Adrenal gland (tissue), 9 donors: ENCODE measurements at regions not wholly inside any gene's neighbourhood (a gene's known extent, or its start where the extent isn't known, plus 50 kb on each side); places are given as distances from the start of the nearest gene placed in this dataset.
"Not testable (repeated sequence)": the region's sequence is repeated elsewhere in the genome, so short reads cannot be mapped to it uniquely, and the experiment has no call there.

Source experiments
- DNase-seq, 7 donors: peaks; one replicate each; pipeline ENCODE4 v3.0.0-alpha.2; 2019 to 2020
- H3K27ac ChIP-seq, 5 donors: fragments of 200-600 bp; sonication (generic) in 4 of 5; 1 replicate in 3 of 5; 2 replicates in 2 of 5; pipeline versions ENCODE4 v1.5.1 to v1.8.0; 2016 to 2020; ENCODE audit warnings: mild to moderate bottlenecking in 1 of 5
- H3K27me3 ChIP-seq: fragments of 200-600 bp; 2 replicates; pipeline ENCODE4 v1.8.0; 2021
- H3K36me3 ChIP-seq, 2 donors: fragments of 200-600 bp; replicated peaks in 1 of 2; 1 replicate in 1 of 2; 2 replicates in 1 of 2; pipeline versions ENCODE4 v1.5.1 to v1.8.0; 2018 to 2022
- H3K4me1 ChIP-seq, 2 donors: fragments of 200-600 bp; replicated peaks in 1 of 2; 1 replicate in 1 of 2; 2 replicates in 1 of 2; pipeline versions ENCODE4 v1.5.1 to v1.8.0; 2018 to 2021
- H3K4me3 ChIP-seq, 4 donors: fragments of 200-600 bp; sonication (generic) in 3 of 4; one replicate each; pipeline ENCODE4 v1.5.1; 2016 to 2018
- H3K9me3 ChIP-seq, 3 donors: fragments of 200-600 bp; sonication (generic) in 1 of 3; replicated peaks in 1 of 3; 1 replicate in 2 of 3; 2 replicates in 1 of 3; pipeline versions ENCODE4 v1.5.1 to v1.8.0; 2016 to 2021
- CTCF ChIP-seq, 6 experiments: fragments of 450-650 bp in 4 of 6; fragments of 200-600 bp in 2 of 6; sonication (generic) in 1 of 6; IDR thresholded peaks; 1 replicate in 5 of 6; 2 replicates in 1 of 6; pipeline versions ENCODE4 v1.5.1 to v1.8.0; 2016 to 2021; ENCODE audit warnings: antibody characterized with exemption in 6 of 6, mild to moderate bottlenecking in 2 of 6, moderate library complexity in 1 of 6
- POLR2A ChIP-seq, 2 donors: fragments of 450-650 bp; IDR thresholded peaks; one replicate each; pipeline ENCODE4 v1.6.1; 2017; ENCODE audit warnings: antibody characterized with exemption in 2 of 2, mild to moderate bottlenecking in 2 of 2, moderate library complexity in 1 of 2
- WGBS, 4 donors: extraction: QIAGEN DNeasy Blood & Tissue Kit in 2 of 4; methylation state at CpG; one replicate each; pipeline versions ENCODE4 v1.1.5 to v1.1.7; 2013 to 2017; 5-methylcytosine and 5-hydroxymethylcytosine counted together
- intact Hi-C, 2 donors: fragments of 100-400 bp; cut with DNase I; formaldehyde crosslinking; loops; one replicate each; pipeline versions ENCODE4 v1.14.1 to v1.15.0; 2022 to 2023
- donor health status: healthy with polysubstance abuse.
- donor health status: Bipolar disorder and iron deficiency.
- donor health status: DM: yes; HTN: yes; CAD: no.
- donor health status: DM: no; HTN: no; CAD: no.
- donor health status: DM: no; HTN: no; CAD: no.

- intact Hi-C loops: no loop called here
- TF ChIP-seq CTCF (IDR thresholded peaks at IDR 0.05): no peak
- TF ChIP-seq POLR2A (IDR thresholded peaks at IDR 0.05): no peak
- WGBS, 4 donors: 73 to 83% (median 78%) methylated on average over 1 of the region's 1 CpG
Measured at GRCh38 chr1:221276896-221277409, 397.7 kb downstream of the HLX start.

GRCh38 chr1:221279146-221279545 lies 399.9 kb downstream of the HLX start:
- intact Hi-C loops: no loop called here
- TF ChIP-seq CTCF (IDR thresholded peaks at IDR 0.05) (no peak), POLR2A (IDR thresholded peaks at IDR 0.05) (no peak)
- no peaks in the 10 kb centered on the region for H3K9me3 ChIP-seq

More at GRCh38 chr1:221276896-221277409, 397.7 kb downstream of the HLX start:
- Histone ChIP-seq H3K36me3 (no peaks in the 10 kb centered on the region), H3K27me3 (no peaks in the 10 kb centered on the region), H3K4me1 (no peaks in the 10 kb centered on the region), H3K27ac (no peak overlapping the region), H3K4me3 (no peak overlapping the region), H3K9me3 (no peaks in the 10 kb centered on the region)
- no peak for DNase-seq

GRCh38 chr1:221283532-221283931 lies 404.3 kb downstream of the HLX start:
- Histone ChIP-seq H3K4me3 (no peak overlapping the region), H3K27me3 (no peaks in the 10 kb centered on the region), H3K27ac (no peak overlapping the region), H3K4me1 (no peaks in the 10 kb centered on the region), H3K9me3 (no peaks in the 10 kb centered on the region), H3K36me3 (no peaks in the 10 kb centered on the region)
- WGBS, 4 donors: 25 to 36% (median 27%) methylated on average over 1 of the region's 1 CpG
- intact Hi-C loops: no loop called here
- no peak for DNase-seq
- TF ChIP-seq POLR2A (IDR thresholded peaks at IDR 0.05) (no peak), CTCF (IDR thresholded peaks at IDR 0.05) (no peak)

More at GRCh38 chr1:221279146-221279545, 399.9 kb downstream of the HLX start:
- Histone ChIP-seq H3K36me3 (no peaks in the 10 kb centered on the region), H3K4me1 (no peaks in the 10 kb centered on the region), H3K27ac (no peak overlapping the region), H3K4me3 (no peak overlapping the region), H3K27me3 (no peaks in the 10 kb centered on the region)
- no peak for DNase-seq

- no peaks in the 10 kb centered on the region for H3K9me3 ChIP-seq
- no peak overlapping the region for H3K27ac ChIP-seq
- intact Hi-C loops: no loop called here
- H3K4me3 ChIP-seq: no peak overlapping the region
- 15 to 26% (median 22%) methylated on average over 1 of the region's 1 CpG for WGBS, 4 donors
- H3K4me1 ChIP-seq: no peaks in the 10 kb centered on the region
- H3K36me3 ChIP-seq: no peaks in the 10 kb centered on the region
- H3K27me3 ChIP-seq: no peaks in the 10 kb centered on the region
- TF ChIP-seq POLR2A (IDR thresholded peaks at IDR 0.05) (no peak), CTCF (IDR thresholded peaks at IDR 0.05) (no peak)
- DNase-seq: no peak
Measured at GRCh38 chr1:221284028-221284427, 404.8 kb downstream of the HLX start.

- H3K36me3 ChIP-seq, H3K4me3 ChIP-seq, DNase-seq, H3K27me3 ChIP-seq, H3K9me3 ChIP-seq, H3K27ac ChIP-seq, intact Hi-C loops, H3K4me1 ChIP-seq: not testable (repeated sequence)
- 75 to 85% (median 84%) methylated on average over 12 to 14 of the region's 14 CpGs for WGBS, 4 donors
Measured at GRCh38 chr1:221284991-221285390, 405.7 kb downstream of the HLX start.

GRCh38 chr1:221285458-221286210 lies 406.4 kb downstream of the HLX start:
- WGBS, 4 donors: 92 to 96% (median 95%) methylated on average over 13 to 44 of the region's 45 CpGs
- H3K4me3 ChIP-seq, H3K36me3 ChIP-seq, DNase-seq, intact Hi-C loops, H3K4me1 ChIP-seq, H3K9me3 ChIP-seq, H3K27ac ChIP-seq, H3K27me3 ChIP-seq: not testable (repeated sequence)
